HG03175 (cell line): ENCODE measurements at regions not wholly inside any gene's neighbourhood (a gene's known extent, or its start where the extent isn't known, plus 50 kb on each side); places are given as distances from the start of the nearest gene placed in this dataset.
"Not testable (repeated sequence)": the region's sequence is repeated elsewhere in the genome, so short reads cannot be mapped to it uniquely, and the experiment has no call there.

Experiments used
- ATAC-seq: cut with Tn5 transposase; IDR thresholded peaks from one replicate; pipeline ENCODE4 v1.9.1; 2021; ENCODE audit warnings: mild to moderate bottlenecking, moderate library complexity; ENCODE audit not compliant: unreplicated experiment

GRCh38 chr12:126210448-126210847, 1145.2 kb downstream of the AACS start:
- no peak for ATAC-seq

GRCh38 chr12:126212824-126213223, 1147.6 kb downstream of the AACS start:
- no peak for ATAC-seq

GRCh38 chr12:126218697-126219096, 1153.5 kb downstream of the AACS start:
- ATAC-seq, result no peak

GRCh38 chr12:126219139-126219538, 1153.9 kb downstream of the AACS start:
- no peak for ATAC-seq

GRCh38 chr12:126219654-126220279, 1154.5 kb downstream of the AACS start:
- no peak for ATAC-seq

GRCh38 chr12:126224032-126224431, 1158.8 kb downstream of the AACS start:
- ATAC-seq, result no peak

- no peak for ATAC-seq
Observed at GRCh38 chr12:126228936-126229335, 1163.7 kb downstream of the AACS start.

- no peak for ATAC-seq
Observed at GRCh38 chr12:126232711-126233110, 1167.5 kb downstream of the AACS start.

- no peak for ATAC-seq
Observed at GRCh38 chr12:126233625-126234024, 1168.4 kb downstream of the AACS start.

GRCh38 chr12:126243814-126244440, 1178.7 kb downstream of the AACS start:
- no peak for ATAC-seq

GRCh38 chr12:126247936-126248335, 1182.7 kb downstream of the AACS start:
- no peak for ATAC-seq

GRCh38 chr12:126248871-126249403, 1183.7 kb downstream of the AACS start:
- no peak for ATAC-seq

GRCh38 chr12:126258190-126258589, 1193.0 kb downstream of the AACS start:
- ATAC-seq, result no peak

GRCh38 chr12:126262829-126263228, 1197.6 kb downstream of the AACS start:
- ATAC-seq, result no peak

- ATAC-seq, result no peak
Observed at GRCh38 chr12:126268222-126268621, 1203.0 kb downstream of the AACS start.

GRCh38 chr12:126271159-126271558, 1205.9 kb downstream of the AACS start:
- ATAC-seq, result no peak

GRCh38 chr12:126282691-126283090, 1217.5 kb downstream of the AACS start:
- ATAC-seq, result no peak

GRCh38 chr12:126286203-126286602, 1221.0 kb downstream of the AACS start:
- no peak for ATAC-seq

- no peak for ATAC-seq
Observed at GRCh38 chr12:126290456-126290855, 1225.2 kb downstream of the AACS start.

GRCh38 chr12:126291987-126292386, 1226.8 kb downstream of the AACS start:
- ATAC-seq, result not testable (repeated sequence)

GRCh38 chr12:126295652-126296051, 1230.4 kb downstream of the AACS start:
- ATAC-seq, result no peak

GRCh38 chr12:126309278-126309677, 1244.0 kb downstream of the AACS start:
- ATAC-seq, result no peak

- ATAC-seq, result no peak
Observed at GRCh38 chr12:126312457-126312856, 1247.2 kb downstream of the AACS start.
